Uterus (tissue), 2 donors: ENCODE measurements at regions not wholly inside any gene's neighbourhood (a gene's known extent, or its start where the extent isn't known, plus 50 kb on each side); places are given as distances from the start of the nearest gene placed in this dataset.

Source experiments
- POLR2A ChIP-seq, 2 donors: fragments of 450-650 bp; IDR thresholded peaks; one replicate each; pipeline ENCODE4 v1.6.1; 2016; ENCODE audit warnings: antibody characterized with exemption in 2 of 2, mild to moderate bottlenecking in 1 of 2, moderate library complexity in 1 of 2
- TF ChIP-seq, protein P1 (sequence below), 4 experiments: fragments of 200-600 bp in 2 of 4; fragments of 450-650 bp in 2 of 4; sonication (generic) in 2 of 4; IDR thresholded peaks; one replicate each; pipeline ENCODE4 v1.5.1; 2016 to 2019; ENCODE audit warnings: antibody characterized with exemption in 4 of 4, mild to moderate bottlenecking in 2 of 4, moderate library complexity in 1 of 4

DNA sequence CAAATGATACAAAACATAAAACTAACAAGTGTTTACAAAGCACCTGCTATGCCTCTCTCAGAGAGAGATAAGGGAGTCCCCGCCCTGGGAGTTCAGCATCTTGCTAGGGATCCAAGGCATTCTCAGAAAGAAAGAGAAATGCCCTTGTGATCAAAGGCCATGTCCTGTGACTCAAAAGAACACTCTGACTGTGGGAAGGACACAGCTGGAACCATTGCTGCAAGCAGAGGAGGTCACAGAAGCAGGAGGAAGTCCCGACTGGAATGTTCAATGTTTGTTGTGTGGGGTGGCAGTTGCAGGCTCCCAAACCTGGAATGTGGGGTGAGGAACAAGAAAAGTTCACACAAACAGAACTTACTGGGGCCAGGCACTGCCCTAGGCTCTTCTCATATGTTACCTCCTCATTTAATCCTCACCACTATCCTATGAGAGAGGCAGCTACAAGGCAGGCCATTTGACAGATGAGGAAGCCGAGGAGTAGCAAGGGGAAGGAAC lies 93.0 kb upstream of the GRIK3 start:
- TF ChIP-seq POLR2A (IDR thresholded peaks at IDR 0.05): no peak
- TF ChIP-seq, protein P1, sequence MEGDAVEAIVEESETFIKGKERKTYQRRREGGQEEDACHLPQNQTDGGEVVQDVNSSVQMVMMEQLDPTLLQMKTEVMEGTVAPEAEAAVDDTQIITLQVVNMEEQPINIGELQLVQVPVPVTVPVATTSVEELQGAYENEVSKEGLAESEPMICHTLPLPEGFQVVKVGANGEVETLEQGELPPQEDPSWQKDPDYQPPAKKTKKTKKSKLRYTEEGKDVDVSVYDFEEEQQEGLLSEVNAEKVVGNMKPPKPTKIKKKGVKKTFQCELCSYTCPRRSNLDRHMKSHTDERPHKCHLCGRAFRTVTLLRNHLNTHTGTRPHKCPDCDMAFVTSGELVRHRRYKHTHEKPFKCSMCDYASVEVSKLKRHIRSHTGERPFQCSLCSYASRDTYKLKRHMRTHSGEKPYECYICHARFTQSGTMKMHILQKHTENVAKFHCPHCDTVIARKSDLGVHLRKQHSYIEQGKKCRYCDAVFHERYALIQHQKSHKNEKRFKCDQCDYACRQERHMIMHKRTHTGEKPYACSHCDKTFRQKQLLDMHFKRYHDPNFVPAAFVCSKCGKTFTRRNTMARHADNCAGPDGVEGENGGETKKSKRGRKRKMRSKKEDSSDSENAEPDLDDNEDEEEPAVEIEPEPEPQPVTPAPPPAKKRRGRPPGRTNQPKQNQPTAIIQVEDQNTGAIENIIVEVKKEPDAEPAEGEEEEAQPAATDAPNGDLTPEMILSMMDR (IDR thresholded peaks at IDR 0.05): no peak
